IMR-90 (cell line): ENCODE measurements at regions not wholly inside any gene's neighbourhood (a gene's known extent, or its start where the extent isn't known, plus 50 kb on each side); places are given as distances from the start of the nearest gene placed in this dataset.

Experiments
- ATAC-seq: fragments of 200-7000 bp; cut with Tn5 transposase; 2 replicates; pipeline ENCODE4 v1.9.1; 2020; ENCODE audit warnings: low read depth, mild to moderate bottlenecking, moderate library complexity
- BruUV-seq: library from RNA; stranded (reverse); fragments of 400-500 nt; replicated peaks from 2 replicates; lab custom pipeline; 2021; lab: Mats Ljungman, UMichigan
- CTCF ChIA-PET: fragments of 300-600 bp; formaldehyde crosslinking; extraction: SDS; loops from one replicate; lab custom pipeline; 2021; ENCODE audit warnings: antibody characterized with exemption; lab: Yijun Ruan, JAX
- POLR2A ChIA-PET: fragments of 300-600 bp; sonication (Branson Sonifier 250); formaldehyde crosslinking; loops from one replicate; lab custom pipeline; 2022; ENCODE audit warnings: antibody characterized with exemption; ENCODE audit not compliant: unreplicated experiment; lab: Charles Lee
- DNase-seq: peaks from one replicate; pipeline ENCODE4 v3.0.0; 2013
- H2AFZ ChIP-seq: replicated peaks from 2 replicates; pipeline ENCODE3; 2013; ENCODE audit warnings: low read length, mild to moderate bottlenecking; ENCODE audit not compliant: poor library complexity
- H2AK5ac ChIP-seq: 2 replicates; pipeline ENCODE4 v1.6.1; 2013; ENCODE audit warnings: low read depth, low read length, inconsistent platforms
- H2AK9ac ChIP-seq: replicated peaks from 2 replicates; pipeline ENCODE3; 2013; ENCODE audit warnings: mild to moderate bottlenecking, low read depth, low read length, moderate library complexity; ENCODE audit not compliant: poor library complexity
- H2BK120ac ChIP-seq: 2 replicates; pipeline ENCODE4 v1.6.1; 2013; ENCODE audit warnings: low read depth, low read length, inconsistent platforms
- H2BK15ac ChIP-seq: 3 replicates; pipeline ENCODE4 v1.6.1; 2013; ENCODE audit warnings: low read depth, low read length, inconsistent platforms
- H2BK20ac ChIP-seq: 2 replicates; pipeline ENCODE4 v1.6.1; 2013; ENCODE audit warnings: low read depth, mild to moderate bottlenecking, inconsistent platforms, low read length, moderate library complexity
- H2BK5ac ChIP-seq: 2 replicates; pipeline ENCODE4 v1.6.1; 2013; ENCODE audit warnings: mild to moderate bottlenecking, low read depth, low read length, inconsistent platforms; ENCODE audit not compliant: poor library complexity, severe bottlenecking
- H3K14ac ChIP-seq: replicated peaks from 2 replicates; pipeline ENCODE4 v1.6.1; 2013; ENCODE audit warnings: low read depth, low read length, inconsistent platforms
- H3K18ac ChIP-seq: 2 replicates; pipeline ENCODE4 v1.6.1; 2013; ENCODE audit warnings: low read depth, low read length, control low read depth
- H3K23ac ChIP-seq: 2 replicates; pipeline ENCODE4 v1.6.1; 2013; ENCODE audit warnings: low read depth, low read length, inconsistent platforms
- H3K27ac ChIP-seq: 2 replicates; pipeline ENCODE4 v1.5.1; 2013; ENCODE audit warnings: mild to moderate bottlenecking, control low read depth, low read length; ENCODE audit not compliant: insufficient read depth
- H3K27me3 ChIP-seq: 2 replicates; pipeline ENCODE4 v1.6.1; 2013; ENCODE audit warnings: low read length; ENCODE audit not compliant: control insufficient read depth, insufficient read depth
- H3K36me3 ChIP-seq: 2 replicates; pipeline ENCODE4 v1.6.1; 2013; ENCODE audit warnings: low read length, mixed read lengths; ENCODE audit not compliant: control insufficient read depth, insufficient read depth
- H3K4ac ChIP-seq: 2 replicates; pipeline ENCODE4 v1.6.1; 2013; ENCODE audit warnings: low read depth, low read length, inconsistent platforms
- H3K4me1 ChIP-seq: 2 replicates; pipeline ENCODE4 v1.6.1; 2013; ENCODE audit warnings: low read length, mixed read lengths; ENCODE audit not compliant: control insufficient read depth, insufficient read depth
- H3K4me2 ChIP-seq: 2 replicates; pipeline ENCODE4 v1.6.1; 2013; ENCODE audit warnings: low read depth, mild to moderate bottlenecking, control low read depth, low read length, moderate library complexity
- H3K4me3 ChIP-seq: 2 replicates; pipeline ENCODE4 v1.5.1; 2013; ENCODE audit warnings: low read depth, mild to moderate bottlenecking, control low read depth, low read length, moderate library complexity; ENCODE audit not compliant: insufficient read depth
- H3K56ac ChIP-seq: 2 replicates; pipeline ENCODE4 v1.6.1; 2013; ENCODE audit warnings: low read length, inconsistent platforms; ENCODE audit not compliant: insufficient read depth; ENCODE audit errors: extremely low read depth
- H3K79me1 ChIP-seq, 2 experiments: 2 replicates each; pipeline ENCODE4 v1.6.1; 2013; ENCODE audit warnings: low read length in 2 of 2, inconsistent platforms in 1 of 2, low read depth in 1 of 2
- H3K9ac ChIP-seq: 2 replicates; pipeline ENCODE4 v1.6.1; 2013; ENCODE audit warnings: low read depth, low read length, control low read depth
- H3K9me1 ChIP-seq: 2 replicates; pipeline ENCODE4 v1.6.1; 2013; ENCODE audit warnings: low read length, inconsistent platforms; ENCODE audit not compliant: insufficient read depth
- H3K9me3 ChIP-seq: 2 replicates; pipeline ENCODE4 v1.6.1; 2013; ENCODE audit warnings: low read length; ENCODE audit not compliant: control insufficient read depth, insufficient read depth
- H4K20me1 ChIP-seq: 2 replicates; pipeline ENCODE4 v1.6.1; 2013; ENCODE audit warnings: low read length, inconsistent platforms; ENCODE audit not compliant: insufficient read depth
- H4K5ac ChIP-seq: 2 replicates; pipeline ENCODE4 v1.6.1; 2013; ENCODE audit warnings: mild to moderate bottlenecking, low read depth, low read length, control low read depth
- H4K8ac ChIP-seq, 2 experiments: 2 replicates each; pipeline ENCODE4 v1.6.1; 2013; ENCODE audit warnings: low read depth in 2 of 2, low read length in 2 of 2, control low read depth in 1 of 2, inconsistent platforms in 1 of 2
- H4K91ac ChIP-seq: 2 replicates; pipeline ENCODE4 v1.6.1; 2013; ENCODE audit warnings: low read depth, low read length, inconsistent platforms; ENCODE audit not compliant: insufficient read depth
- CHD1 ChIP-seq: IDR thresholded peaks from 2 replicates; pipeline ENCODE4 v1.6.1; 2012; ENCODE audit warnings: low read depth, low read length, improper control_type of control experiment
- ELK1 ChIP-seq: fragments of 150-350 bp; IDR thresholded peaks from 2 replicates; pipeline ENCODE4 v1.6.1; 2016; ENCODE audit warnings: low read depth, mild to moderate bottlenecking, low read length, moderate library complexity, borderline replicate concordance
- MAFK ChIP-seq: IDR thresholded peaks from 2 replicates; pipeline ENCODE4 v1.6.1; 2012; ENCODE audit warnings: low read depth, low read length, improper control_type of control experiment
- MAZ ChIP-seq: IDR thresholded peaks from 2 replicates; pipeline ENCODE4 v1.6.1; 2012; ENCODE audit warnings: low read depth, mild to moderate bottlenecking, low read length, improper control_type of control experiment, moderate library complexity, borderline replicate concordance
- POLR2A ChIP-seq: IDR thresholded peaks from 2 replicates; pipeline ENCODE4 v1.6.1; 2012; ENCODE audit warnings: mild to moderate bottlenecking, low read depth, low read length
- SMC3 ChIP-seq: fragments of 150-350 bp; IDR thresholded peaks from 2 replicates; pipeline ENCODE4 v1.6.1; 2016; ENCODE audit warnings: low read depth, mild to moderate bottlenecking, antibody characterized with exemption, low read length, moderate library complexity
- WGBS, 2 experiments: methylation state at CpG; one replicate each; pipeline versions ENCODE4 v1.1.5 to v1.1.7; 2013; ENCODE audit warnings: missing lambda C conversion rate in 2 of 2; ENCODE audit not compliant: insufficient read length in 1 of 2; ENCODE audit errors: extremely low coverage in 2 of 2; 5-methylcytosine and 5-hydroxymethylcytosine counted together
- dilution Hi-C: fragments of 300-500 bp; cut with HindIII; formaldehyde crosslinking; loops from one replicate; pipeline ENCODE4 v1.14.3; 2018; ENCODE audit warnings: low sequenced_read_pairs; ENCODE audit not compliant: unreplicated experiment
- in situ Hi-C: fragments of 300-500 bp; cut with MboI; formaldehyde crosslinking; loops from 3 replicates; pipeline ENCODE4 v1.14.3; 2019; ENCODE audit warnings: low sequenced_read_pairs, inconsistent platforms, mixed read lengths
- intact Hi-C: fragments of 100-400 bp; cut with micrococcal nuclease; formaldehyde crosslinking; loops from 2 replicates; pipeline ENCODE4 v1.10.0; 2022

- ChIA-PET CTCF (no interaction called here), POLR2A (no interaction called here)
- no peak overlapping the region for H4K8ac ChIP-seq
- H3K18ac ChIP-seq = no peak overlapping the region
- H2BK120ac ChIP-seq = no peak overlapping the region
- no peaks in the 10 kb centered on the region for H3K79me1 ChIP-seq
- H3K27ac ChIP-seq = no peak overlapping the region
- no peaks in the 10 kb centered on the region for H3K36me3 ChIP-seq
- no peak overlapping the region for H2AK5ac ChIP-seq
- H2BK5ac ChIP-seq = no peak overlapping the region
- H2BK15ac ChIP-seq = no peak overlapping the region
- no peaks in the 10 kb centered on the region for H3K9me1 ChIP-seq
- H3K4me2 ChIP-seq = no peak overlapping the region
- H2BK20ac ChIP-seq = no peak overlapping the region
- BruUV-seq = no TSS peak
- no CpG with 5 or more reads among the region's 1 CpG for WGBS, 2 experiments
- H2AFZ ChIP-seq = no peak overlapping the region
- TF ChIP-seq ELK1 = no peak
- TF ChIP-seq POLR2A = no peak
- no peak for TF ChIP-seq MAZ
- TF ChIP-seq CHD1 = no peak
- TF ChIP-seq MAFK = no peak
- TF ChIP-seq SMC3 = no peak
- in situ Hi-C loops (no loop called here), dilution Hi-C loops (no loop called here), intact Hi-C loops (no loop called here)
- H4K91ac ChIP-seq = no peak overlapping the region
- H3K9ac ChIP-seq = no peak overlapping the region
- ATAC-seq (no peak), DNase-seq (no peak)
- H3K23ac ChIP-seq = no peak overlapping the region
- no peak overlapping the region for H3K14ac ChIP-seq
- no peaks in the 10 kb centered on the region for H3K27me3 ChIP-seq
- peaks cover 5% of the 10 kb centered on the region for H3K9me3 ChIP-seq
- H3K4ac ChIP-seq = no peak overlapping the region
- H4K20me1 ChIP-seq = no peaks in the 10 kb centered on the region
- no peak overlapping the region for H3K56ac ChIP-seq
- no peak overlapping the region for H4K5ac ChIP-seq
- no peaks in the 10 kb centered on the region for H3K4me1 ChIP-seq
- no peak overlapping the region for H3K4me3 ChIP-seq
- no peak overlapping the region for H2AK9ac ChIP-seq
These were observed 513.5 kb upstream of the TUSC1 start for GRCh38 chr9:26191711-26192110.
